Peyer's patch (tissue), 4 donors: ENCODE measurements at regions not wholly inside any gene's neighbourhood (a gene's known extent, or its start where the extent isn't known, plus 50 kb on each side); places are given as distances from the start of the nearest gene placed in this dataset.

ENCODE experiments used
- DNase-seq, 3 donors: peaks; one replicate each; pipeline ENCODE4 v3.0.0-alpha.2; 2017 to 2019
- H3K27ac ChIP-seq, 4 donors: fragments of 200-600 bp; sonication (generic); one replicate each; pipeline ENCODE4 v1.5.1; 2016 to 2019
- H3K27me3 ChIP-seq, 2 donors: fragments of 200-600 bp; sonication (generic); one replicate each; pipeline ENCODE4 v1.5.1; 2019
- H3K36me3 ChIP-seq, 3 donors: fragments of 200-600 bp; sonication (generic); one replicate each; pipeline ENCODE4 v1.5.1; 2016 to 2019
- H3K4me1 ChIP-seq, 4 donors: fragments of 200-600 bp; sonication (generic); one replicate each; pipeline ENCODE4 v1.5.1; 2016 to 2019
- H3K4me3 ChIP-seq, 4 donors: fragments of 200-600 bp; sonication (generic); 1 replicate in 3 of 4; 2 replicates in 1 of 4; pipeline ENCODE4 v1.5.1; 2016 to 2019; ENCODE audit warnings: mild to moderate bottlenecking in 1 of 4
- H3K9me3 ChIP-seq, 4 donors: fragments of 200-600 bp; sonication (generic); one replicate each; pipeline ENCODE4 v1.5.1; 2016 to 2019; ENCODE audit warnings: mild to moderate bottlenecking in 1 of 4
- CTCF ChIP-seq, 6 experiments: fragments of 450-650 bp in 4 of 6; fragments of 200-600 bp in 2 of 6; sonication (generic) in 1 of 6; IDR thresholded peaks; one replicate each; pipeline ENCODE4 v1.5.1; 2017 to 2019; ENCODE audit warnings: antibody characterized with exemption in 6 of 6, mild to moderate bottlenecking in 3 of 6, moderate library complexity in 1 of 6
- POLR2A ChIP-seq, 2 donors: fragments of 450-650 bp; IDR thresholded peaks; one replicate each; pipeline ENCODE4 v1.5.1; 2017; ENCODE audit warnings: antibody characterized with exemption in 2 of 2, mild to moderate bottlenecking in 2 of 2, moderate library complexity in 2 of 2

- H3K27me3 ChIP-seq: no peaks in the 10 kb centered on the region
- no peaks in the 10 kb centered on the region for H3K36me3 ChIP-seq
- no peak overlapping the region for H3K27ac ChIP-seq
- H3K4me1 ChIP-seq: no peaks in the 10 kb centered on the region
- no peak overlapping the region for H3K4me3 ChIP-seq
- DNase-seq: no peak
- no peak for TF ChIP-seq CTCF (IDR thresholded peaks at IDR 0.05)
- TF ChIP-seq POLR2A (IDR thresholded peaks at IDR 0.05): no peak
- H3K9me3 ChIP-seq: no peaks in the 10 kb centered on the region
These were observed 846.2 kb downstream of the SLC4A3 start for GRCh38 chr2:220473611-220474010.

- no peaks in the 10 kb centered on the region for H3K36me3 ChIP-seq
- no peaks in the 10 kb centered on the region for H3K4me1 ChIP-seq
- no peak for DNase-seq
- no peak overlapping the region for H3K4me3 ChIP-seq
- TF ChIP-seq POLR2A (IDR thresholded peaks at IDR 0.05): no peak
- no peak for TF ChIP-seq CTCF (IDR thresholded peaks at IDR 0.05)
- no peaks in the 10 kb centered on the region for H3K27me3 ChIP-seq
- H3K9me3 ChIP-seq: no peaks in the 10 kb centered on the region
- H3K27ac ChIP-seq: no peak overlapping the region
These were observed 849.4 kb downstream of the SLC4A3 start for GRCh38 chr2:220476877-220477276.

- DNase-seq: no peak
- Histone ChIP-seq H3K4me1 (no peaks in the 10 kb centered on the region), H3K9me3 (no peaks in the 10 kb centered on the region), H3K4me3 (no peak overlapping the region), H3K27me3 (no peaks in the 10 kb centered on the region), H3K36me3 (no peaks in the 10 kb centered on the region), H3K27ac (no peak overlapping the region)
- no peak for TF ChIP-seq POLR2A (IDR thresholded peaks at IDR 0.05)
- TF ChIP-seq CTCF (IDR thresholded peaks at IDR 0.05): no peak
These were observed 851.1 kb downstream of the SLC4A3 start for GRCh38 chr2:220478305-220479058.

- H3K27ac ChIP-seq: no peak overlapping the region
- no peak for DNase-seq
- no peaks in the 10 kb centered on the region for H3K36me3 ChIP-seq
- H3K4me1 ChIP-seq: no peaks in the 10 kb centered on the region
- TF ChIP-seq CTCF (IDR thresholded peaks at IDR 0.05) (no peak), POLR2A (IDR thresholded peaks at IDR 0.05) (no peak)
- H3K9me3 ChIP-seq: no peaks in the 10 kb centered on the region
- H3K27me3 ChIP-seq: no peaks in the 10 kb centered on the region
- H3K4me3 ChIP-seq: no peak overlapping the region
These were observed 855.3 kb downstream of the SLC4A3 start for GRCh38 chr2:220482716-220483115.

GRCh38 chr2:220489121-220489520 lies 861.7 kb downstream of the SLC4A3 start:
- Histone ChIP-seq H3K4me1 (no peaks in the 10 kb centered on the region), H3K36me3 (no peaks in the 10 kb centered on the region), H3K27me3 (no peaks in the 10 kb centered on the region), H3K9me3 (no peaks in the 10 kb centered on the region), H3K4me3 (no peak overlapping the region), H3K27ac (no peak overlapping the region)
- no peak for TF ChIP-seq POLR2A (IDR thresholded peaks at IDR 0.05)
- TF ChIP-seq CTCF (IDR thresholded peaks at IDR 0.05): no peak
- no peak for DNase-seq
